HEK293 (cell line): ENCODE measurements at regions not wholly inside any gene's neighbourhood (a gene's known extent, or its start where the extent isn't known, plus 50 kb on each side); places are given as distances from the start of the nearest gene placed in this dataset.

Source experiments
- CTCF ChIA-PET: fragments of 350-600 bp; formaldehyde crosslinking; extraction: SDS; loops from one replicate; lab custom pipeline; 2021; ENCODE audit warnings: antibody characterized with exemption; lab: Yijun Ruan, JAX
- POLR2A ChIA-PET: fragments of 300-600 bp; formaldehyde crosslinking; extraction: SDS; loops from one replicate; lab custom pipeline; 2020; ENCODE audit warnings: antibody characterized with exemption, inconsistent platforms; lab: Yijun Ruan, JAX
- H3K27ac ChIP-seq: fragments of 200-500 bp; sonication (Bioruptor generic); 2 replicates; pipeline ENCODE4 v1.5.1; 2014; ENCODE audit warnings: low read depth, low read length, control low read depth, inconsistent platforms; ENCODE audit errors: extremely low read depth
- H3K36me3 ChIP-seq, 2 experiments: fragments of 200-500 bp in 1 of 2; sonication (Bioruptor generic) in 1 of 2; 1 replicate in 1 of 2; 2 replicates in 1 of 2; pipeline ENCODE4 v1.5.1; 2014 to 2017; ENCODE audit warnings: inconsistent platforms in 2 of 2, low read length in 2 of 2; ENCODE audit not compliant: control insufficient read depth in 2 of 2, insufficient read depth in 1 of 2
- H3K4me1 ChIP-seq: fragments of 200-500 bp; sonication (Bioruptor generic); 2 replicates; pipeline ENCODE4 v1.5.1; 2014; ENCODE audit warnings: mild to moderate bottlenecking, low read length, inconsistent platforms; ENCODE audit not compliant: control insufficient read depth, insufficient read depth
- H3K4me3 ChIP-seq: 2 replicates; pipeline ENCODE4 v1.5.1; 2011; ENCODE audit warnings: low read depth, mild to moderate bottlenecking, control low read depth, low read length, moderate library complexity
- H3K9me3 ChIP-seq: fragments of 200-500 bp; sonication (Bioruptor generic); 2 replicates; pipeline ENCODE4 v1.5.1; 2014; ENCODE audit warnings: low read depth, low read length, inconsistent platforms; ENCODE audit not compliant: control insufficient read depth, insufficient read depth
- AEBP2 ChIP-seq: fragments of 450-650 bp; formaldehyde crosslinking; IDR thresholded peaks from 2 replicates; pipeline ENCODE4 v1.5.1; 2016; ENCODE audit warnings: missing biosample characterization, missing genetic modification characterization, borderline replicate concordance
- GLI4 ChIP-seq: fragments of 450-650 bp; formaldehyde crosslinking; IDR thresholded peaks from 2 replicates; pipeline ENCODE4 v1.5.1; 2016; ENCODE audit warnings: missing biosample characterization, missing genetic modification characterization
- HOXC10 ChIP-seq: sonication (generic); formaldehyde crosslinking; IDR thresholded peaks from 2 replicates; pipeline ENCODE4 v1.8.1; 2023; ENCODE audit warnings: mild to moderate bottlenecking, missing genetic modification reagents
- INSM2 ChIP-seq: fragments of 450-650 bp; formaldehyde crosslinking; IDR thresholded peaks from 2 replicates; pipeline ENCODE4 v1.5.1; 2016; ENCODE audit warnings: missing biosample characterization, missing genetic modification characterization
- KLF1 ChIP-seq: fragments of 450-650 bp; formaldehyde crosslinking; IDR thresholded peaks from 2 replicates; pipeline ENCODE4 v1.5.1; 2016; ENCODE audit warnings: missing biosample characterization, missing genetic modification characterization
- OVOL3 ChIP-seq: fragments of 450-650 bp; formaldehyde crosslinking; IDR thresholded peaks from 2 replicates; pipeline ENCODE4 v1.5.1; 2016; ENCODE audit warnings: missing biosample characterization, missing genetic modification characterization
- REPIN1 ChIP-seq: fragments of 450-650 bp; formaldehyde crosslinking; IDR thresholded peaks from 2 replicates; pipeline ENCODE4 v1.5.1; 2017; ENCODE audit warnings: missing biosample characterization, missing genetic modification characterization, low read depth
- ZBTB21 ChIP-seq: fragments of 450-650 bp; formaldehyde crosslinking; IDR thresholded peaks from 2 replicates; pipeline ENCODE4 v1.5.1; 2017; ENCODE audit warnings: missing biosample characterization, missing genetic modification characterization
- ZNF121 ChIP-seq: fragments of 450-650 bp; formaldehyde crosslinking; IDR thresholded peaks from 2 replicates; pipeline ENCODE4 v1.5.1; 2016; ENCODE audit warnings: missing biosample characterization, missing genetic modification characterization
- ZNF184 ChIP-seq: fragments of 450-650 bp; IDR thresholded peaks from 2 replicates; pipeline ENCODE4 v1.5.1; 2018; ENCODE audit warnings: missing biosample characterization, mild to moderate bottlenecking, missing genetic modification characterization
- ZNF266 ChIP-seq: fragments of 450-650 bp; formaldehyde crosslinking; IDR thresholded peaks from 2 replicates; pipeline ENCODE4 v1.5.1; 2016; ENCODE audit warnings: missing biosample characterization, missing genetic modification characterization, low read depth
- ZNF302 ChIP-seq: fragments of 450-650 bp; formaldehyde crosslinking; IDR thresholded peaks from 2 replicates; pipeline ENCODE4 v1.5.1; 2016; ENCODE audit warnings: missing biosample characterization, missing genetic modification characterization, low read depth
- ZNF449 ChIP-seq: fragments of 450-650 bp; formaldehyde crosslinking; IDR thresholded peaks from 2 replicates; pipeline ENCODE4 v1.5.1; 2017; ENCODE audit warnings: missing biosample characterization, mild to moderate bottlenecking, missing genetic modification characterization, moderate library complexity
- ZNF549 ChIP-seq: fragments of 450-650 bp; IDR thresholded peaks from 2 replicates; pipeline ENCODE4 v1.5.1; 2018; ENCODE audit warnings: missing biosample characterization, missing genetic modification characterization, mild to moderate bottlenecking, inconsistent platforms, moderate library complexity
- ZNF629 ChIP-seq: fragments of 450-650 bp; formaldehyde crosslinking; IDR thresholded peaks from 2 replicates; pipeline ENCODE4 v1.5.1; 2017; ENCODE audit warnings: missing biosample characterization, missing genetic modification characterization
- ZNF660 ChIP-seq: fragments of 450-650 bp; IDR thresholded peaks from 2 replicates; pipeline ENCODE4 v1.5.1; 2018; ENCODE audit warnings: missing biosample characterization, mild to moderate bottlenecking, missing genetic modification characterization
- ZNF664 ChIP-seq: fragments of 450-650 bp; formaldehyde crosslinking; IDR thresholded peaks from 2 replicates; pipeline ENCODE4 v1.5.1; 2016; ENCODE audit warnings: missing biosample characterization, missing genetic modification characterization
- ZNF776 ChIP-seq: fragments of 450-650 bp; formaldehyde crosslinking; IDR thresholded peaks from 2 replicates; pipeline ENCODE4 v1.5.0; 2017; ENCODE audit warnings: missing biosample characterization, missing genetic modification characterization, borderline replicate concordance
- TF ChIP-seq, protein P1 (sequence below): fragments of 450-650 bp; formaldehyde crosslinking; IDR thresholded peaks from 2 replicates; pipeline ENCODE4 v1.5.1; 2017; ENCODE audit warnings: missing biosample characterization, missing genetic modification characterization
- TF ChIP-seq, protein P2 (sequence below): fragments of 450-650 bp; formaldehyde crosslinking; IDR thresholded peaks from 2 replicates; pipeline ENCODE4 v1.5.1; 2016; ENCODE audit warnings: missing biosample characterization, missing genetic modification characterization
- TF ChIP-seq, protein P3 (sequence below): fragments of 450-650 bp; formaldehyde crosslinking; IDR thresholded peaks from 2 replicates; pipeline ENCODE4 v1.5.1; 2016; ENCODE audit warnings: missing biosample characterization, missing genetic modification characterization

DNA sequence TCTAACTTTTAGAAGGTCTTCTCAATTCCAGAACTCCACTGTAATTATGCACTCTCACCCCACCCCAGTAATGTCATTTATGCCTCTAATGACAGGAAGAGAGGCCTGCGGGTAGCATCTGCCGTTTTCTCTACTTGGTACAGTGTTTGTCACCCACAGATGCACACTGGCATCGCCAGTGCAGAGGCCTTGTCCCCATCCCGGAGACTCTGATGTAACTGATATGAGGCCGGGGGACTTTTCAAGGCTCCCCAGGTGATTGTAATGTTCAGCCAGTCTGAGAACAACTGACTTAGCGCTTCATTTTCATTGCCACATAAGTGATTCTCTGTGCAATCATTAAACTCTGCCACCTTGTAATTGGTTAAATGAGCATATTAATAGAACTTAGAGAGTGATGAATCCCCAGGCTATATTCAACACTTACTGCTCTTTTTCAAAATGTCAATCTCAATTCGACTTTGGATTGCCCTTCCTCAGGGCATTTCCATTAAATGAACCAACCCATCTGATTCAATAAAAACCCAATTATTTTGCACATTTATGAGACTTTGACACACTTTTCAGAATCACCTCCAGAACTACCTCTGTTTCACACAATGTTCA, 113.2 kb downstream of the HERPUD2 start:
- no peak overlapping the region for H3K27ac ChIP-seq
- CTCF ChIA-PET, result interaction anchor here (0.7 to 3.2 kb wide), 2 partner anchors 12 to 13 kb away, joined by 3 to 13 read pairs; no protein-coding TSS in a partner anchor
- no peak for TF ChIP-seq ZNF266 (tag by site-specific recombination)
- TF ChIP-seq, protein P1, sequence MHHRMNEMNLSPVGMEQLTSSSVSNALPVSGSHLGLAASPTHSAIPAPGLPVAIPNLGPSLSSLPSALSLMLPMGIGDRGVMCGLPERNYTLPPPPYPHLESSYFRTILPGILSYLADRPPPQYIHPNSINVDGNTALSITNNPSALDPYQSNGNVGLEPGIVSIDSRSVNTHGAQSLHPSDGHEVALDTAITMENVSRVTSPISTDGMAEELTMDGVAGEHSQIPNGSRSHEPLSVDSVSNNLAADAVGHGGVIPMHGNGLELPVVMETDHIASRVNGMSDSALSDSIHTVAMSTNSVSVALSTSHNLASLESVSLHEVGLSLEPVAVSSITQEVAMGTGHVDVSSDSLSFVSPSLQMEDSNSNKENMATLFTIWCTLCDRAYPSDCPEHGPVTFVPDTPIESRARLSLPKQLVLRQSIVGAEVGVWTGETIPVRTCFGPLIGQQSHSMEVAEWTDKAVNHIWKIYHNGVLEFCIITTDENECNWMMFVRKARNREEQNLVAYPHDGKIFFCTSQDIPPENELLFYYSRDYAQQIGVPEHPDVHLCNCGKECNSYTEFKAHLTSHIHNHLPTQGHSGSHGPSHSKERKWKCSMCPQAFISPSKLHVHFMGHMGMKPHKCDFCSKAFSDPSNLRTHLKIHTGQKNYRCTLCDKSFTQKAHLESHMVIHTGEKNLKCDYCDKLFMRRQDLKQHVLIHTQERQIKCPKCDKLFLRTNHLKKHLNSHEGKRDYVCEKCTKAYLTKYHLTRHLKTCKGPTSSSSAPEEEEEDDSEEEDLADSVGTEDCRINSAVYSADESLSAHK, result peak; percentile 62; the same call in 1 of the 2 replicates
- TF ChIP-seq, all 188 proteins: peak for 1
- Histone ChIP-seq H3K4me1 (no peaks in the 10 kb centered on the region), H3K36me3 (no peaks in the 10 kb centered on the region), H3K9me3 (no peaks in the 10 kb centered on the region), H3K4me3 (no peak overlapping the region)
- POLR2A ChIA-PET, result no interaction called here

- ChIA-PET POLR2A (no interaction called here), CTCF (interaction anchor here (0.7 to 1.9 kb wide), 3 partner anchors 18 to 553 kb away, joined by 3 to 5 read pairs (median 4); no protein-coding TSS in a partner anchor)
- no peaks in the 10 kb centered on the region for H3K36me3 ChIP-seq
- H3K4me3 ChIP-seq, result no peak overlapping the region
- TF ChIP-seq KLF1 (no peak), REPIN1 (tag by site-specific recombination) (no peak), ZNF664 (tag by site-specific recombination) (no peak), OVOL3 (tag by site-specific recombination) (no peak), ZNF660 (tag by site-specific recombination) (no peak), ZNF629 (tag by site-specific recombination) (no peak), ZNF549 (no peak), ZNF776 (tag by site-specific recombination) (no peak)
- TF ChIP-seq, protein P2, sequence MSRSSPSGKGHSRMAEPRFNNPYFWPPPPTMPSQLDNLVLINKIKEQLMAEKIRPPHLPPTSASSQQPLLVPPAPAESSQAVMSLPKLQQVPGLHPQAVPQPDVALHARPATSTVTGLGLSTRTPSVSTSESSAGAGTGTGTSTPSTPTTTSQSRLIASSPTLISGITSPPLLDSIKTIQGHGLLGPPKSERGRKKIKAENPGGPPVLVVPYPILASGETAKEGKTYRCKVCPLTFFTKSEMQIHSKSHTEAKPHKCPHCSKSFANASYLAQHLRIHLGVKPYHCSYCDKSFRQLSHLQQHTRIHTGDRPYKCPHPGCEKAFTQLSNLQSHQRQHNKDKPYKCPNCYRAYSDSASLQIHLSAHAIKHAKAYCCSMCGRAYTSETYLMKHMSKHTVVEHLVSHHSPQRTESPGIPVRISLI (tag by site-specific recombination), result no peak
- TF ChIP-seq, all 188 proteins: peak for 0
- H3K9me3 ChIP-seq, result no peaks in the 10 kb centered on the region
- H3K27ac ChIP-seq, result no peak overlapping the region
- no peaks in the 10 kb centered on the region for H3K4me1 ChIP-seq
Observed at GRCh38 chr7:35576031-35576573, 118.8 kb downstream of the HERPUD2 start.

DNA sequence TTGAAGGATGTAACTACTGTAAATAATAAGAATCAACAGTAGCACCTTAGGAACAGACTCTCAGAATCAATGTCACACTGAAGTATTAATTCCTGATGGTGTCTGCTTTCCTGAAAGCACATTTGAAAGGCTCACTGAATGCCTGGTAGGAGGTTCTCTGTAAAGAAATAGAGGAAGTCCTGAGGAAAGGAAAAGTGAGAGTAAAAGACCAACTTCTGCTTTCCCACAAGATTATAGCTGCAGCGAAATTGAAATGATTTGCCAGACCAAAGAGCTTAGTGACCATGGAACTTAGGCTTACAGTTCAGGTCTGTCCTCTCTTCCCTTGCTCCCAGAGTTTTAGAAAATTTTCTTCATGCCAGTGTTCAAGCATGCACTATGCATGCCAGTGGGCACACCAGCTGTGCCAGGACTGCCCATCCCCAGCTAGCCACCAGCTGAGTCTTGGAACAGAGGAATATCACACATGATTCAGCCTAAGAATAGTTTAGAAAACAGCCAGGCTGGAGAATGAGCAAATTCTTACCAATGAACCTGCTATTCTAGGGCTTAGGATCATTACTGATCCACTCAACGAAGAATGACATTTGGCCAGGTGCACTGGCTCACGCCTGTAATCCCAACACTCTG, 123.2 kb downstream of the HERPUD2 start:
- Histone ChIP-seq H3K4me3 (no peak overlapping the region), H3K27ac (no peak overlapping the region), H3K9me3 (no peaks in the 10 kb centered on the region), H3K36me3 (no peaks in the 10 kb centered on the region), H3K4me1 (no peaks in the 10 kb centered on the region)
- CTCF ChIA-PET, result interaction anchor here (0.5 to 1.4 kb wide), 2 partner anchors 22 to 206 kb away, joined by 3 to 4 read pairs; no protein-coding TSS in a partner anchor
- POLR2A ChIA-PET, result no interaction called here
- TF ChIP-seq GLI4 (no peak), ZNF184 (tag by site-specific recombination) (no peak), AEBP2 (tag by site-specific recombination) (no peak), ZBTB21 (tag by site-specific recombination) (no peak), HOXC10 (CRISPR knock-in tag) (no peak), INSM2 (no peak), ZNF449 (tag by site-specific recombination) (no peak), ZNF121 (tag by site-specific recombination) (no peak), ZNF302 (tag by site-specific recombination) (no peak)
- TF ChIP-seq, protein P3, sequence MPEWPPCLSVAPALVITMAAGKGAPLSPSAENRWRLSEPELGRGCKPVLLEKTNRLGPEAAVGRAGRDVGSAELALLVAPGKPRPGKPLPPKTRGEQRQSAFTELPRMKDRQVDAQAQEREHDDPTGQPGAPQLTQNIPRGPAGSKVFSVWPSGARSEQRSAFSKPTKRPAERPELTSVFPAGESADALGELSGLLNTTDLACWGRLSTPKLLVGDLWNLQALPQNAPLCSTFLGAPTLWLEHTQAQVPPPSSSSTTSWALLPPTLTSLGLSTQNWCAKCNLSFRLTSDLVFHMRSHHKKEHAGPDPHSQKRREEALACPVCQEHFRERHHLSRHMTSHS (tag by site-specific recombination), result no peak
